GM21447 (cell line): ENCODE measurements at regions not wholly inside any gene's neighbourhood (a gene's known extent, or its start where the extent isn't known, plus 50 kb on each side); places are given as distances from the start of the nearest gene placed in this dataset.
"Not testable (repeated sequence)": the region's sequence is repeated elsewhere in the genome, so short reads cannot be mapped to it uniquely, and the experiment has no call there.

Experiments
- ATAC-seq: cut with Tn5 transposase; IDR thresholded peaks from one replicate; pipeline ENCODE4 v1.9.1; 2021; ENCODE audit not compliant: unreplicated experiment

DNA sequence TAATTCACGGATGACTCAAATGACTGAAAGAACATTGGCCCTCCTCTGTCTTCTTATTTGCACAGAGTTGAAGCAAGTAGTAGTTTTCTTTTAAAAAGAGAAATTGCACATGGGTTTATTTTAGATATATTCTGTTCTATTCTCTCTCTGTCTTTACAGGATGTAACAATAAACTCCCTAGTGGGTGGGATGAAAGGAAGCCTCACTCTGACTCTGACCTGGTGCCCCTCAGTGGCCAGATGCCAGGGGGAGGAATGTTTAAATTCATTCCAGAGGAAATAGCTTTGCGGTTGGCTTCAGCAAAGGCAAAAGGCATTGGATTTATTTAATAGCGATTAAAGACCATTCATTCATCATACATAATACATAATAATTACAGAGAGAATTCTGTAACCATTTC lies 156.4 kb upstream of the MTPN start:
- no peak for ATAC-seq

DNA sequence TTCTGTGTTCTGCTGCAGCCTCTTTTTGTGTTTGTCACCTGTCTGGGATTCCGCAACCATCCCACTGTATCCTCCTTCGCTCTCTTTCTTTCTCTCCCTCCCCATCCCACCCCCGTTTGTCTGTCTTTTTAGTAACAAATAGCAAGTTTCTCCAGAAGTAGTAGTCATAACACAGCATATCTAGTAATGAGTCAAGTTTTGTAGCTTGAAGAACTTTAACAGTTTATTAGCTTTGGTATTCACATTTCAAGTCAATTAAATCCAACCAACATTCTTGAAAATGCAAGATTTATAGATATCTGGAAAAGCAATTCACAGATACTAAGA lies 154.1 kb upstream of the MTPN start:
- no peak for ATAC-seq

DNA sequence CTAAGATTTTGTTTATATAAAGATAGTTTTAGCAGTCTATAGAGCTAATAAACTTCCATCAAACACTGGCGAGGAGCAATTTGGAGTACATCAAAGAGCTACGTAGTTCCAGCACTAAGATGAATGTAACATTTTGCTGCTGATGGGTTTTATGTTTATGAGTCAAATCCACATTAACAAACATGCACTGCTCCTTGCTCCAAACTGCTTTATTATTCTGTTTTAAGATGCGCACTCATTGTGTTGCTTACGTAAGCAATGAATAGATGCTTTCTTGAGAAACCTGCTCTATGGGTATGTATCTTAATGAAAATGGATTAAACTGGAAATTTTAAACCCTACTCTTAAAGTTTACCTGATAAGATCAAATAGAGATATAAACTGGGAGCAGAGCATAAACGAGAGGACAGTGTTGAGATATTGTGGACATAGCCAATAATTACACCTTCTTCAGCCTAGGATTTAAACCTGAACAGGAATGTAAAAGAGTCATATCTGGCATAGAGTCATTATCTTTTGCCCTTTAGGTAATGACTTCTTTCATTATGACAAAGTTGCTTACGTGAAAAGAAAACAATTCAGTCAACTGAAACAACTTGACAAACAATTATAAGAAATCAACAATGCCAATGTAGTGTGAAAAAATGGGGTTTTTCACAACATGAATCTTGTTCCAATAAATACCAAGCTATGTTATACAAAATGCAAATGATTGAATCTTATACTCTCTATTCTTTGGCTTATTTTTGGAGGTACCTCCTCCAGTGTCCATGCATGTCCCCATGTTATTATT lies 153.5 kb upstream of the MTPN start:
- no peak for ATAC-seq

DNA sequence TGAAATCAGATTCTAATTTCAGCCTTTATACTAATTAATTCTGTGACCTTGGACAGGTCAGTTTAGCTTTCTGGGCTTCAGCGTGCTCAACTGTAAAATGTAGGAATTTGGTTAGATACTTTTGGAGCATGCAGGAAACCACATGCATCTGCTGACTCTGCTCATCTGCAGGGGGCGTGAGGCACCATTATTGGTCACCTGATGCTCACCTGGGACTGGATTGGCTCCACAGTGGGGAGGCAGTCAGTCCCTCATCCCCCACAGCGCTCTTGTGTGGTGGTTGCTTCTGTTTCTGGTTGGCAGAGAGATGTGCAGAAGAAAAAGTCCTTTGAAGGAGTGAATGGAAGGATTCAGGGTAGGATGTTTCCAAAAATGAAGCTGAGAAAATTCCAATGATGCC lies 150.9 kb upstream of the MTPN start:
- ATAC-seq = no peak

- ATAC-seq = no peak
These were observed 146.2 kb upstream of the MTPN start for GRCh38 chr7:136123352-136123751.

- ATAC-seq = no peak
These were observed 144.9 kb upstream of the MTPN start for GRCh38 chr7:136122026-136122425.

- ATAC-seq = no peak
These were observed 140.4 kb upstream of the MTPN start for GRCh38 chr7:136117539-136117938.

DNA sequence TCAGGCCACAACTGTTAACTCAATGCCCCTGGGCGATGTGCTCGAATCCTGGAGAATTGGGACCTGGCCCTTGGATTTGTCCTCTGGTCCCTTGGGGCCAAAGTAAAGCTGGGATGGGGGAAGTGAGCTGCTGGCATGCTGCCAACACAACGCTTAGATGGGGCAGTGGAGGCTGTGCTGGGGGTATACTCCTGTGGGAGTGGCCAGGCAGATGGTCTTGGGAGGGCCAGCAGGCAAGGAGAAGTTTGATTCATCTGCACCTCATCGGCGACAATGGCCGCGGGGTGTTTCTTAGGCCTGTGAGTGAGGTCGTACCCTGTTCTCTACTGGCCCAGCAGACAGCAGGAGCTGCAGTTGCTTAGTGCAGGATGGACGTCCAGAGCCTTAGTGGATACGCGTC lies 139.0 kb upstream of the MTPN start:
- no peak for ATAC-seq

DNA sequence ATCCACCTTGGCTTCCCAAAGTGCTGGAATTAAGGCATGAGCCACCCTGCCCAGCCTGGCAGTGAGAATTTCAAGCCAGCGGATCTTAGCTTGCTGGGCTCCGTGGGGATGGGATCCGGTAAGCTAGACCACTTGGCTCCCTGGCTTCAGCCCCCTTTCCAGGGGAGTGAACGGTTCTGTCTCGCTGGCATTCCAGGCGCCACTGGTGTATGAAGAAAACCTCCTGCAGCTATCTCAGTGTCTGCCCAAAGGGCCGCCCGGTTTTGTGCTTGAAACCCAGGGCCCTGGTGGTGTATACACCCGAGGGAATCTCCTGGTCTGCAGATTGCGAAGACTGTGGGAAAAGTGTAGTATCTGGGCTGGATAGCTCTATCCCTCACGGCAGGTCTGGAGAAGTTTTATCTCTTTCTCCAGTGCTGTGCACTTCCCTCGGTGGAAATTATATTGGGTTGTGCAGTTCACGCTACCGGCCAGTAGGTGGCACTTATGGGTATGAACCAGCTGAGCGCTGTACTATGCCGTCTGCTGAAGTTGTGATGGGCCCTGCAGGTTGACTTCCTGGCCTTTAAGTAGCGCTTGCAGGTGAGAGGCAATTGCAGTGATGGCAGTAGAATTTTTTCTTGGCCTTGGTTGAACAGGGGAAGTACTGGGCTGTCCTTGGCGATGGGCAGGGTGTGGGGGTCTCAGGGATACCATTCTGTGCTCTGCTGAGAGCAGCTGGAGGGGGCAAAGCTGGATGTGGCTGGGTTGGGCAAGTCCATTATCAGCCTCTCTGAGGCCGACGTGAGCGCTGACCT lies 138.0 kb upstream of the MTPN start:
- ATAC-seq = peak; percentile 99

DNA sequence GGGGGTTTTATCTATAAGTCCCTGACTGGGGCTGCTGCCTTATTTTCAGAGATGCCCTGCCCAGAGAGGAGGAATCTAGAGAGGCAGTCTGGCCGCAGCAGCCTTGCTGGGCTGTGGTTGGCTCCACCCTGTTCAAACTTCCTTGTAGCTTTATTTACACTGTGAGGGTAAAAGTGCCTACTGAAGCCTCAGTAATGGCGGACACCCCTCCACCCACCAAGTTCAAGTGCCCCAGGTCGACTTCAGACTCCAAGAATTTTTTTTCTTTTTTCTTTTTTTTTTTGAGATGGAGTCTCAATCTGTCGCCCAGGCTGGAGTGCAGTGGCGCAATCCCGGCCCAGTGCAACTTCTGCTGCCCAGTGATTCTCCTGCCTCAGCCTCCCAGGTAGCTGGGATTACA lies 137.3 kb upstream of the MTPN start:
- not testable (repeated sequence) for ATAC-seq

GRCh38 chr7:136109037-136109436 lies 131.9 kb upstream of the MTPN start:
- ATAC-seq = not testable (repeated sequence)

DNA sequence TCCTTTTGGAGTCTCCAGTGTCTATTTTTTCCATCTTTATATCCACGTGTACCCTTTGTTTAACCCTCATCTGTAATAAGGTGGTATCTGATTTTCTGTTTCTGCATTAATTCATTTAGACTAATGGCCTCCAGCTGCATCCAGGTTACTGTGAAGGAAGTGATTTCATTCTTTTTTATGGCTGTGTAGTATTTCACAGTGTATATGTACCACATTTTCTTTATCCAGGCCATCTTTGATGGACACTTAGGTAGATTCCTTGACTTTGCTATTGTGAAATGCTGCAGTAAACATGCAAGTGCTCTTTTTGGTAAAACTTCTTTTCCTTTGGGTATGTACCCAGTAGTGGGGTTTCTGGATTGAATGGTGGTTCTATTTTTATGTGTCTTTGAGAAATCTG lies 128.0 kb upstream of the MTPN start:
- ATAC-seq = no peak

DNA sequence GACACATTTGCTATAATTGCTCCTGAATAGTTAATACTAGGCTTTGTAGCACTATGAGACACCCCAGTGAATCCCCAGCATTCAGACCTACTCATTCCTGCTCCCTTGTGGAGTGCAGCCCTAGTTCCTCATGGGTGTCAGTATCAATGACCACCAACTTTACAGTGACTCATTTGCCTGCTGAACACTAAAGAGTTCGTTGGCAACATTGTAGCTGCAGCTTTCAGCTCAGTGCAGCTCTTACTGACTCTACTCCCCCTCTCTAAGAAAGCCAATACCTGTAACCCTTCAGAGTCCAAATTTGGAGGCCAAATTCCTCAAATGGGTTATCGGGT lies 127.1 kb upstream of the MTPN start:
- no peak for ATAC-seq

DNA sequence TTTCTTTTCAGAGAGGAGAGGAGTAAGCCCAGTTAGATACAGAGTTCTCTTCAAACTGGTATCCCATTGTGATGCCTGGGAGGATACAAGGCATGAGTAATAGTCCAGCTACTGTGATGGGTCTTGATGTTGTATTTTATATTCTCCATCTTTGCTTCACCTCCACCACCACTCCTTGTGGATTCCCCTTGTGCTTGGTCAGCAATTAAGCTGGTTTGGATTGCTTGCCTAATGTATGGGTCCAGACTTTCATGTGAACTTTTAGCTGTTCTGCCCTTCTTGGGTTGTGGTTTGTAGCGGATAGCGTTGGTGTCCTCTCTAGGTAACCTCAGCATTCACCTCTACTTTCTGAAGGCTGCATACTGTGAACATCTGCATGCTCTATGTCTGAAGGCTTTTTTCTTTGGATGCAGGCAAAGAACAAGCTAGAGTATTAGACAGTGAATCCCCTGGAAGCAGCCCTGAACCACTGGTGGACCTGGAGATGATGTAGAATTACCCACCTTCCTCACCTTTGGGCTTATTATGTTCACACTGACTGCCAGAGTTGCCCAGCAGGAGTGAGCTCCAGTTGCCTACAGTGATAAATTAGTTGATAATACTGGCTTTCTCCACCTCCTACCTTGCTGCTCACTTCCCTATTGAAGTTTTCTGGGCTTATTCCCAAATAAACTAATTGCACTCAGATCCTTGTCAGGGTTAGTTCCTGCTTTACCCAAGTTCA lies 126.5 kb upstream of the MTPN start:
- ATAC-seq = no peak

DNA sequence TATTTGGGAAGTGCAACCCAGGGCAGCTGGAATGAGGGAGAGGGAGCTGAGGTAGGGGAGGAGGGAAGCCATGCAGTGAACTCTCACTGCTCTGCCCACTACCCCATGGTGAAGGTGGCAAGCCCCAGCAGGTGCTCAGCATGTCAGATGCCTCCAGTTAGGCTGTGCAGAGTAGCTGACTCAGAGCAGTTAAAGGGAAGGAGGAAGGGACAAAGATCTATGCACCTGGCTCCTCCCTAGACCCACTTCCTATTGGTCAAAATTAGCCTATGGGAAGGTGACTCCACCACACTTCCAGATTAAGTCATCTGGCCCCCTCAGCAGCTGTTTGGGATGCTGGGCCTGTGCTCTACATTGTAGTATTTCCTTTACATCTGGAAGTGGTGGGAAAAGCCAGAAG lies 125.7 kb upstream of the MTPN start:
- no peak for ATAC-seq

- ATAC-seq = not testable (repeated sequence)
These were observed 115.6 kb upstream of the MTPN start for GRCh38 chr7:136092714-136093113.

DNA sequence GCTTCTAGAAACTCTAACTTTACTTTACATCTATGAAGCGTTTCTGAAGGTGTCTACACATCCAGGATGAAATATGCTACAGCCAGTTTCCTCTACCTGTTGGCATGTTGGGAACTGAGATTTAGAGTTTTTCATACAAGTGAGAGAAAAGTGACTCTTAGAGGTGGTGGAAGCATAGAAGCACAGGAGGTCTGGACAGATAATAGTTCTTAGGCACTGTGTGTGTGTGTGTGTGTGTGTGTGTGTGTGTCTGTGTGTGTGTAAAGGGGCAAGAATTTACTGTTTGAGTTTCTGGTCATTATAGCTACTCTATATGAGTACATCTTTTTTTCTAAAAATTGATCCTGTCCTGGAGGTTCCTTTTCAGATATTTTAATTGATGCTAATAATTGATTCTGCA lies 110.7 kb upstream of the MTPN start:
- ATAC-seq = no peak

DNA sequence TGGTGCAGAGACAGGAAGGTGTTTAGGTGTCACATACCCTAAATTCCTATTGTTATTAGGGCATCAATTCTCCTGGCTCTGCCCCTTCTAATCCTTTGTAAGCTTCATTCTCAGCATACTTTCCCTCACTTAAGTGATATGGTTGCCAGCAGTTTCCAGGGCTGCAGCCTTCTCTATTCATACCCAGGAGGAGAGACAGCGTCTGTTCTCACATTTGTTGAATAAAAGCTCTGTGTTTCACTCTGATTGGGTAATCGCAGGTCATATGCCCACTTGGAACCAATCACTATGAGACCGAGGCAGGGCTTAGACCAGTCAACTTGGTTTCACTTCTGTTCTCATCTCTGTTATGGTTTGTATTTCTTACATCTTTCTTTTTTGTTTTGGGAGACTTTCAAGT lies 109.6 kb upstream of the MTPN start:
- ATAC-seq = peak; percentile 76

DNA sequence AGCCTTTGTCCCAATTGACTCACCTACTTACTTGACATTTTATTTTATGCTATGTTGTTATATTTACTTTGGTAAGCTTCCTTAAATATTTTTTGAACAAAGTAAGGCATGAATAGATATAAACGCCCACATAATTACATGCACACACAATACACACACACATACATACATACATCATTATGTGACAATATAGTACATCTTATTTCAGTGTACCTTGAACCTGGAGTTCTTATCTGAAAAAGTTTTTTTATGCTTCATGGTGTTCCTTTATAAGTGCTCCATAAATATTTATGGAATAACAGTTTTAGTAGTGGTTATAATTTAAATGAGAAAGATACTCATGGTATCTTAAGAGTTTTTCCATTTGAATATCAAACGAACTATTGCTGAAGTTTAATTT lies 102.8 kb upstream of the MTPN start:
- no peak for ATAC-seq

- no peak for ATAC-seq
These were observed 102.3 kb upstream of the MTPN start for GRCh38 chr7:136079478-136079892.

DNA sequence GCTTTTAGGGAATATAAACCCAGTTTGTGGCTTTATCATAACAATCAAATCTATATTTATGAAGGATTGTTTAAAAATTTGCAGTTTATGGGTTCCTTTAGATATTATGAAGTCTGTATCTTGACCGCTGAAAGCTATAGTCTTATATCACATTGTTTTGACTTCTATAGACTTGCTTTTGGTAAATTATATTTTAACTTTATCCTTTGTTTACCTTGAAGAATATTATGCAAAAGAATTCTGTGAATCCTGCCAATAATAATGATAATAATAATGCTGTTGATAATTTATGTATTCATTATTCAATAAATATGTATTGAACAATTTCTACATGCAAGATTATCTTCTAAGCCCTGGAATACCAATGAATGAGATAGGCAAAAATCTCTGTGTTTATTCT lies 101.9 kb upstream of the MTPN start:
- ATAC-seq = no peak

DNA sequence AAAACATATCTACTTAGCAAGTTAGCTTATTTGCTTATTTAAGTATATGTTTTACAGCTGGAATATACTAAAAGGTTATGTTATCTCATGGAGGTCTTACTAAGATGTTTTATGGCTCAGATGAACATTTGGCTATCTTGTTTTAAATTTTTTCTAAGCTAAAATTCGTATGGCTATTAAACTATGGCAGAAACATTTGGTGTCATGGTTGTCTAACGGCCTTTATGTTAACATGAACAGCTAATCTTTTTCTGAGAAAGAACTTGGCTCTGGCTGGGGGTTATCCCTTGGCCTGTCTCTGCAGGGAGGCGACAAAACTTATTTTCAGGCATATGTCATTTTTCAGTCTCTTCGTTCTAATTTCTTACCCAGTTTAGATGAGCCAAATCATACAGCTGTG lies 101.5 kb upstream of the MTPN start:
- no peak for ATAC-seq
